Activated CD8-positive, alpha-beta memory T cell treated with anti-CD3 and anti-CD28 coated beads, Interleukin-2, amount 10 ng/mL, durations not matched to agents 7 days and 5 days (primary cell): ENCODE measurements at regions not wholly inside any gene's neighbourhood (a gene's known extent, or its start where the extent isn't known, plus 50 kb on each side); places are given as distances from the start of the nearest gene placed in this dataset.
"Not testable (repeated sequence)": the region's sequence is repeated elsewhere in the genome, so short reads cannot be mapped to it uniquely, and the experiment has no call there.

Experiments used
- ATAC-seq: fragments of 150-1000 bp; cut with Tn5 transposase; one replicate; pipeline ENCODE4 v1.10.0; 2021; ENCODE audit warnings: moderate library complexity
- CTCF ChIA-PET: fragments of 350-600 bp; sonication (Branson Sonifier 250); formaldehyde crosslinking; loops from one replicate; lab custom pipeline; 2021; ENCODE audit warnings: antibody characterized with exemption; lab: Charles Lee
- DNase-seq: peaks from one replicate; pipeline ENCODE4 v3.0.0-alpha.2; 2020
- H3K27ac Mint-ChIP-seq: one replicate; pipeline ENCODE4 v1.8.0; 2021; ENCODE audit warnings: mild to moderate bottlenecking, mixed read lengths
- H3K27me3 Mint-ChIP-seq: one replicate; pipeline ENCODE4 v1.8.0; 2021; ENCODE audit warnings: mixed read lengths
- H3K36me3 Mint-ChIP-seq: one replicate; pipeline ENCODE4 v1.8.0; 2021; ENCODE audit warnings: mild to moderate bottlenecking, mixed read lengths
- H3K4me1 Mint-ChIP-seq: one replicate; pipeline ENCODE4 v1.8.0; 2021; ENCODE audit warnings: mixed read lengths
- H3K4me3 Mint-ChIP-seq: one replicate; pipeline ENCODE4 v1.8.0; 2021; ENCODE audit warnings: mild to moderate bottlenecking, moderate library complexity, mixed read lengths
- H3K9me3 Mint-ChIP-seq: one replicate; pipeline ENCODE4 v1.8.0; 2022; ENCODE audit warnings: low read depth, mixed read lengths

DNA sequence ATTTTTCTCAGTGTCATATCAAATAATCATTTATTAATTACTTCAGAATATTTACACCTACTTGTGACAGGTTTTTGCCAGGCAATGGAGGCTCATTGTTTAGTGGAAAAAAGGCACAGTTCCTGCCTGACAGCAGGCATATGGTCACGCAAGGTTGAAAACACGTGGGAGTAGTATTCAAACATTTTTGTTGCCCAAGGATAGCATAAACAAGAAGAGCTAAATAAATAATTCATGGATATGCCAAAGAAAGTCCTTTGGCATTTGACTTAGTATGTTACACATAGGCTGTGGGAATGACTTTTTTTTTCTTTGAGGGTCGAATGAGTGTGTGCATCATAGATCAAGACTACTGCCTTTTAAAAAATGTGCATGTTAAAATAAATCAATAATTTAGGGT lies 120.5 kb upstream of the SEMA3E start:
- H3K27ac Mint-ChIP-seq, result no peak overlapping the region
- ATAC-seq (no peak), DNase-seq (no peak)
- H3K27me3 Mint-ChIP-seq, result no peaks in the 10 kb centered on the region
- peaks cover 2% of the 10 kb centered on the region for H3K9me3 Mint-ChIP-seq
- CTCF ChIA-PET, result no interaction called here
- H3K4me1 Mint-ChIP-seq, result no peaks in the 10 kb centered on the region
- H3K36me3 Mint-ChIP-seq, result no peaks in the 10 kb centered on the region
- H3K4me3 Mint-ChIP-seq, result no peak overlapping the region

DNA sequence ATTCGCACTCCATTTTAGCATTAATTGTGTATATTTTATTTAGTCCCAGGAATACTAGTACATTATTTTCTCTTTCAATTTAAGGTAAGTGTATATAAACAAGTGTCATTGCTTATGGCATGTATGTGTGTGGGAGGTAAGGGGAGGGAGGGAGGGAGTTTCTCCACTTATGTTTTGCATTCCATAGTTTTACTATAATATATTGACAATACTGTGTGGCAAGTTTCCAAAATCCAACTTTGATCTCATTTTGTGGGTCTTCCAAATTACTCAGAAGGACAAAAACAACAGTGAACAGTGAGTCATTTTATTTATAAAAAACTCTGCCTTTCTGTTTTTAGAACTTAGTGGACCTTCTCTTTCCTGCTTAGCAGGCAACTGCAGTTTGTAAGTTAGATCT lies 102.3 kb upstream of the SEMA3E start:
- peaks cover 3% of the 10 kb centered on the region for H3K9me3 Mint-ChIP-seq
- no peaks in the 10 kb centered on the region for H3K4me1 Mint-ChIP-seq
- no peak overlapping the region for H3K27ac Mint-ChIP-seq

DNA sequence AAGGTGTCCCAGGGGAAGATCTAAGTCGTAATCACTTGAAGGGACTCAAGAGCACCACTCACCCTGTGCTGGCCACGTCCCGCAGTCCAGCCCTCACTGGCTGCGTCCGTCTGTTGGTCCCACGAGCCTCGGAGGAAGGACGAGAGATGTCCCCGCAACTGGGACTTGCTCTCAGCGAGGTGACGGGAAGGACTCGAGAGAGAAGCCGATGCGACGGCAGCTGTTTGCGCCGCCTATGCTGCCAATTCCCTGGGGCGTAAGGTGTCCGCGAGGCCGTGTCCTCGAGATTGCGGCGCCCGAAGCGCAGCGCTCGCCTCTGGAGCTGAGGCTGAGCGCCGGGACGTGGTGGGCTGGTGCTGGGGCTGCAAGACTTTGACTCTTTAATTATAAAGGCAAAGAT lies 100.6 kb upstream of the SEMA3E start:
- ATAC-seq (no peak), DNase-seq (no peak)
- H3K4me1 Mint-ChIP-seq, result no peaks in the 10 kb centered on the region
- no peaks in the 10 kb centered on the region for H3K27me3 Mint-ChIP-seq
- H3K36me3 Mint-ChIP-seq, result no peaks in the 10 kb centered on the region
- CTCF ChIA-PET, result no interaction called here
- no peak overlapping the region for H3K27ac Mint-ChIP-seq
- no peak overlapping the region for H3K4me3 Mint-ChIP-seq
- H3K9me3 Mint-ChIP-seq, result peaks cover 3% of the 10 kb centered on the region

More for the DNA sequence above, 102.3 kb upstream of the SEMA3E start:
- no peaks in the 10 kb centered on the region for H3K27me3 Mint-ChIP-seq
- DNase-seq, result no peak
- no peaks in the 10 kb centered on the region for H3K36me3 Mint-ChIP-seq
- ATAC-seq, result no peak
- CTCF ChIA-PET, result no interaction called here
- H3K4me3 Mint-ChIP-seq, result no peak overlapping the region

DNA sequence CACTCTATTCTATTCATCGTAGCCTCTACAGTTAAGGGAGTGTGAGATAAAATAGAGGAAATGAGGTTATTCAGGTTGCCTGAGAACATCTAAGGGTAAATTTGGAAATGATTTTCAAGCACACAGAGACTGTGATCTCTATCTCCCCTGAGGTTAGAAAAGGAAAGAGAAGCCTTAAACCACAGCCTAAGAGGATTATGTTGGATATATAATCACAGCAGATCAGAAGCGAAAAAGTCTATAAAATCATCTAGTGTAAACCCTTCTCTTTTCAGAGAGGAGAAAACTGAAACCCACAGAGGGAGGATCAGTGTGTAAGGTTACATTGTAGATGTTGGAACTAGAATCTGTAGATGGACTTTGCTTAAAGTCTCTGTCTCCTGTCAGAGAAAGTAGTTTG lies 90.6 kb upstream of the SEMA3E start:
- CTCF ChIA-PET, result no interaction called here
- ATAC-seq (no peak), DNase-seq (no peak)
- Mint-ChIP-seq H3K4me1 (no peaks in the 10 kb centered on the region), H3K9me3 (peaks cover 4% of the 10 kb centered on the region), H3K27me3 (no peaks in the 10 kb centered on the region), H3K4me3 (no peak overlapping the region), H3K27ac (no peak overlapping the region), H3K36me3 (no peaks in the 10 kb centered on the region)

DNA sequence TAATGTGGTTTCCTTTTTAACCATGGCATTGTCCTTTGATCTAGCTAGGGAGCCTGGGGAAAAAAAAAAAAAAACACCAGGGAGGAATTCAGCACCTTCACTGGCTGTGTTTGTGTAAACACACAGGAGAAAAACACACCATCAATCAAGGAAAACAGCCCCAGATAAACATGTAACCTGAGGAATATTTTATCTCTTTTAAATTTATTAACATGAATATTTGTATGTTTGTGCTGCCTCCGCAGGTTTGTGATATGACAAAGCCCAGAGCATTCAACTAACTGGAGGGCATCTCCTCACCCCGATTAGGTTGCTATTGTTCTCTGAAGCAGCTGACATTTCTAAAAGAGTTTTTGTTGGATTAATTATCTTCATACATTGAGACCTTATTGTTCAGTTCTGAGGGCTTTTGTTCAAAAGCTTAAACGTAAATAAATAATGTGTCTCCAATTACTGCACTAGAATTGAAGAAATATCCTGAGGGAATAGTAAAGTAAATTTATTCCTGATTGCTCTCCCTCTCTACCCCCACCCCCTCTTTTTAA lies 89.4 kb upstream of the SEMA3E start:
- Mint-ChIP-seq H3K4me1 (no peaks in the 10 kb centered on the region), H3K27ac (no peak overlapping the region), H3K36me3 (no peaks in the 10 kb centered on the region), H3K27me3 (no peaks in the 10 kb centered on the region), H3K9me3 (peaks cover 4% of the 10 kb centered on the region), H3K4me3 (no peak overlapping the region)
- CTCF ChIA-PET, result no interaction called here
- no peak for DNase-seq
- ATAC-seq, result no peak

DNA sequence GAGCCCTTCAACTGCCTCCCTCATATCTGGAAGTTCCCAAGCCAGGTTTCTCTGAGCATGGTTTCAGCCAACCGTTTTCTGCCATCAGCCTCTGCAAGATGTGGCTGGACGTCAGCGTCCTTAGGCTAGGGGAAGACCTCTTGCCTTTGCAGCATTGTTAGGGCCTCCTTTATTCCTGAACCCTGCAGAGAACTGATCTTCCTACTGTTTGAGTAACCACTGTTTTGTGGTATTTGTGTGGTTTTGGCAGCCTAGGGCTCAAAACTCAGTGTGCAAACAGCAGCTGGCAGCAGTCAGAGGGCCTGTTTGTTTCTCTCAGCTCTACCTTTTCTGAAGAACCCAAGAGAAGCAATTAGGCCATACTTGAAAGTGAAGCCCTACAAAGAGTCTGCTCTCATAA lies 83.4 kb upstream of the SEMA3E start:
- Mint-ChIP-seq H3K4me3 (no peak overlapping the region), H3K27ac (no peak overlapping the region), H3K4me1 (no peaks in the 10 kb centered on the region), H3K27me3 (no peaks in the 10 kb centered on the region), H3K36me3 (no peaks in the 10 kb centered on the region), H3K9me3 (peaks cover 3% of the 10 kb centered on the region)
- ATAC-seq, result no peak
- CTCF ChIA-PET, result no interaction called here
- DNase-seq, result no peak

DNA sequence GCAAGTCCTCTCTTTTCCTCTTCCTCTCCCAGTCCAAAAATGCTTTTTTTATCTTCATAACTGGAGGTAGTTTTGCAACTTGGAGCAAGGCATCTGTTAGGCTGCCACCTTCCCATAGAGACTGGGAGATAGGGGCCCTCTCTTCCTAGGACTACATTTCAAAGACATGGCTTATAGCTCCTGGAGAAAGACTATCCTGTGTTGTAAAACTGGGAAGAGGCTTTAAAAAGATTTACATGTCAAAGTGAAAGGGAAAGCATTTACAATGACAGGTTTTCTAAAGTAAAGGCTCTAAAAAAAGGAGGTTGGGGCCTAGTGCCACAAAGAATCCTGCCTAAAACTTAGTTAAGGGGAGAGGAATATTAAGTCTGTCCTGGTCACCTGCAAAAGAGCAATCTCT lies 82.2 kb upstream of the SEMA3E start:
- CTCF ChIA-PET, result no interaction called here
- no peaks in the 10 kb centered on the region for H3K4me1 Mint-ChIP-seq
- no peak overlapping the region for H3K27ac Mint-ChIP-seq
- no peaks in the 10 kb centered on the region for H3K36me3 Mint-ChIP-seq
- H3K9me3 Mint-ChIP-seq, result peaks cover 2% of the 10 kb centered on the region
- DNase-seq, result no peak
- no peak overlapping the region for H3K4me3 Mint-ChIP-seq
- no peaks in the 10 kb centered on the region for H3K27me3 Mint-ChIP-seq
- ATAC-seq, result no peak

DNA sequence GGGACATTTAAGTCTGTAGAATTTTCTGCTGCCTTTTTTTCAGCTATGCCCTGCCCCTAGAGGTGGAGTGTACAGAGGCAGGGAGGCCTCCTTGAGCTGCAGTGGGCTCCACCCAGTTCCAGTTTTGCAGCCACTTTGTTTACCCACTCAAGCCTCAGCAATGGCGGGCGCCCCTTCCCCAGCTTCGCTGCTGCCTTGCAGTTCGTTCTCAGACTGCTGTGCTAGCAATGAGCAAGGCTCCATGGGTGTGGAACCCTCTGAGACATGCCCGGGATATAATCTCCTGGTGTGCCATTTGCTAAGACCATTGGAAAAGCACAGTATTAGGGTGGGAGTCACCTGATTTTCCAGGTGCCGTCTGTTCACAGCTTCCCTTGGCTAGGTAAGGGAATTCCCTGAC lies 68.0 kb upstream of the SEMA3E start:
- DNase-seq, H3K4me3 Mint-ChIP-seq, CTCF ChIA-PET, H3K27me3 Mint-ChIP-seq, H3K9me3 Mint-ChIP-seq, H3K27ac Mint-ChIP-seq, ATAC-seq, H3K4me1 Mint-ChIP-seq, H3K36me3 Mint-ChIP-seq: not testable (repeated sequence)

DNA sequence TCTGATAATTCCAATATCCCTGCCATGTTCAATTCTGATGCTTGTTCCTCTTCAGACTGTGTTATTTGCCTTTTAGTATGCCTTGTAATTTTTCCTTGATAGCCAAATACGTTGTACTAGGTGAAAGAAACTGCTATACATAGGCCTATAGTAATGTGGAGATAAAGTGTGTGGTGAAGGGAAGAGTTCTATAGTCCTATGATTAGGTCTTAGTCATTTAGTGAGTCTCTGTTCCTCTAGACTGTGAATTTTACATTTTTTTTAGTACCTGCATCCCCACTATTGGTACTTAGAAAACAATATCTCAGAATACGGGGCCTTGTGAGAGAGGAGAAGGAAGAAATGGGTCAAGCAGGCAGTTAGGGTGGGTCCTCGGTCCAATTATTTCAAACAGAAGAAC lies 59.6 kb upstream of the SEMA3E start:
- CTCF ChIA-PET, result no interaction called here
- Mint-ChIP-seq H3K36me3 (no peaks in the 10 kb centered on the region), H3K27me3 (no peaks in the 10 kb centered on the region), H3K4me1 (no peaks in the 10 kb centered on the region), H3K9me3 (peaks cover 6% of the 10 kb centered on the region), H3K4me3 (no peak overlapping the region), H3K27ac (no peak overlapping the region)
- DNase-seq (no peak), ATAC-seq (no peak)

DNA sequence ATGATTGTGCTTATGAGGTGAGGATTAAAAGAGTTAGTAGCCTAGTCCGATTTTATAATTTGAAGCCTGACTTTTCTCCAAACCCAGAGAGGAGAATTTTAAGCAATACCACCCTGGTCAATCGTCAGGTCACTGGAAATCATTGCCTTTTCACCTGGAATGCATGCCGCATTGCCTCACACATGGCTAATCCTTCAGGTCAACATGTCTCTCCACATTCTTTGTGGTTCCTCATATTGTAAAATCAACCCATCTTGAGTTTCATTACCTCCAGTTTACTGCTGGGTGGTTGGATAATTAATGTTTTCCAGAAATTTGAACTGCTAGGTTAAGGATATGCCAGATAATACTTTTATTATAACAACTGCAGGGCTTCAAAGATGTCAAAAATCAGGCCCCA lies 55.6 kb upstream of the SEMA3E start:
- H3K27ac Mint-ChIP-seq, result no peak overlapping the region
- DNase-seq (no peak), ATAC-seq (no peak)
- peaks cover 8% of the 10 kb centered on the region for H3K9me3 Mint-ChIP-seq
- H3K4me3 Mint-ChIP-seq, result no peak overlapping the region
- H3K36me3 Mint-ChIP-seq, result no peaks in the 10 kb centered on the region
- CTCF ChIA-PET, result no interaction called here
- H3K4me1 Mint-ChIP-seq, result no peaks in the 10 kb centered on the region
- H3K27me3 Mint-ChIP-seq, result no peaks in the 10 kb centered on the region

DNA sequence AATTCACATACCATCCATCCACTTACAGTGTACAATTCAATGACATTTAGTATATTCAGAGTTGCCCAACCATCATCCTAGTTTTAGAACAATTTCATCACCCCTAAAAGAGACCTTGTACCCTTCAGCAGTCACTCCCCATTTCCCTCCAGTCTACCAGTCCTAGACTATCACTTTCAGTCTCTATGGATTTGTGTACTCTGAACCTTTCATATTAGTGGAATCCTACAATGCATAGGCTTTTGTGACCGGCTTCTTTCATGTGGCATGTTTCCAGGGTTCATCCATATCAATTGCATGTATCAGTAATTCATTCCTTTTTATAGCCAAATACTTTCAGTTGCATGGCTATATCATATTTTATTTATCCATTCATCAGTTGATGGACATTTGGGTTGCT lies 53.5 kb upstream of the SEMA3E start:
- no peaks in the 10 kb centered on the region for H3K27me3 Mint-ChIP-seq
- no peaks in the 10 kb centered on the region for H3K4me1 Mint-ChIP-seq
- DNase-seq, result no peak
- CTCF ChIA-PET, result no interaction called here
- no peak overlapping the region for H3K27ac Mint-ChIP-seq
- H3K4me3 Mint-ChIP-seq, result no peak overlapping the region
- H3K36me3 Mint-ChIP-seq, result no peaks in the 10 kb centered on the region
- peaks cover 3% of the 10 kb centered on the region for H3K9me3 Mint-ChIP-seq
- ATAC-seq, result no peak

DNA sequence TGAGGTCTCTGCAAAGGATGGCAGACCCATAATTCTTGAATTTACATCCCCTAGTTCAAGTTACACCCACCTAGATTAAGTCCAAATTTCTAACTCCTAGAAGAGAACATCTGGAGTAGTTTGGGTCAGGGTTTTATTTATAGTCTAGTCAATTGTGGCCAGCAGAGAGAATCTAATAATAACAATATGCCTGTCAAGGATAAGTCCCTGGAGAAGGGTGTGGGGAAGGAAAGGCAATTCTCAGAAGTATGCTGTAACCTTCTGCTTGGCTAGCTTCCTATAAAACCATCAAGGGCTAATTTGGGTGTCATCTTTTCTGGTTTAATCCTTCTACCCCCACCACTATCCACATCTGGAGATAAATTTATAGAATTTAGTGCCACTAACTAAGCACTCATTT lies 52.8 kb upstream of the SEMA3E start:
- H3K9me3 Mint-ChIP-seq, result peaks cover 3% of the 10 kb centered on the region
- H3K36me3 Mint-ChIP-seq, result no peaks in the 10 kb centered on the region
- no peak for DNase-seq
- no peak overlapping the region for H3K4me3 Mint-ChIP-seq
- CTCF ChIA-PET, result no interaction called here
- H3K4me1 Mint-ChIP-seq, result no peaks in the 10 kb centered on the region
- ATAC-seq, result no peak
- H3K27ac Mint-ChIP-seq, result no peak overlapping the region
- H3K27me3 Mint-ChIP-seq, result no peaks in the 10 kb centered on the region
